ENCODE measurements at regions not wholly inside any gene's neighbourhood (a gene's known extent, or its start where the extent isn't known, plus 50 kb on each side); places are given as distances from the start of the nearest gene placed in this dataset.

DNA sequence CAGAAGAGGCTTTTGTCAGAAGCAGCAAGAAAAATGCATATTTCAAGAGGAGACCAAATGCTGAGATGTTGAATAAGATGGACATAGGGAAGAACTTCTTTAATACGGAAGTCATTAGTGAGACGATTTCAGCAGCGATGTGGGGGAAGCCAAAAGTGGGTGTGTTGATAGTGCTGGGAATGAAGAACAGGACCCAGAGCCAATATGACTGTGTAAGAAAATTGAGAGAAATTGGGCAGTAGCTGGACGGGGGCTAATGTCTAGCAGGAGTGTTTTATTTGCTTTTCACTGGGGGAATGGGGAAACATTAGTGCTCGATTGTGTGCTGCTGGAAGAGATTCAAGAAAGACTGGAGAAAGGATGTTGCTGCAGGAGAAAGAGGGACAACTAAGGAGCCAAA, 788.7 kb upstream of the KLHL29 start:
- TF ChIP-seq, protein P1, sequence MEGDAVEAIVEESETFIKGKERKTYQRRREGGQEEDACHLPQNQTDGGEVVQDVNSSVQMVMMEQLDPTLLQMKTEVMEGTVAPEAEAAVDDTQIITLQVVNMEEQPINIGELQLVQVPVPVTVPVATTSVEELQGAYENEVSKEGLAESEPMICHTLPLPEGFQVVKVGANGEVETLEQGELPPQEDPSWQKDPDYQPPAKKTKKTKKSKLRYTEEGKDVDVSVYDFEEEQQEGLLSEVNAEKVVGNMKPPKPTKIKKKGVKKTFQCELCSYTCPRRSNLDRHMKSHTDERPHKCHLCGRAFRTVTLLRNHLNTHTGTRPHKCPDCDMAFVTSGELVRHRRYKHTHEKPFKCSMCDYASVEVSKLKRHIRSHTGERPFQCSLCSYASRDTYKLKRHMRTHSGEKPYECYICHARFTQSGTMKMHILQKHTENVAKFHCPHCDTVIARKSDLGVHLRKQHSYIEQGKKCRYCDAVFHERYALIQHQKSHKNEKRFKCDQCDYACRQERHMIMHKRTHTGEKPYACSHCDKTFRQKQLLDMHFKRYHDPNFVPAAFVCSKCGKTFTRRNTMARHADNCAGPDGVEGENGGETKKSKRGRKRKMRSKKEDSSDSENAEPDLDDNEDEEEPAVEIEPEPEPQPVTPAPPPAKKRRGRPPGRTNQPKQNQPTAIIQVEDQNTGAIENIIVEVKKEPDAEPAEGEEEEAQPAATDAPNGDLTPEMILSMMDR (IDR thresholded peaks at IDR 0.05; ENCODE audit: low read depth, low read length), result no peak
- DNase-seq (ENCODE audit: extremely low read depth, low read depth), result no peak

DNA sequence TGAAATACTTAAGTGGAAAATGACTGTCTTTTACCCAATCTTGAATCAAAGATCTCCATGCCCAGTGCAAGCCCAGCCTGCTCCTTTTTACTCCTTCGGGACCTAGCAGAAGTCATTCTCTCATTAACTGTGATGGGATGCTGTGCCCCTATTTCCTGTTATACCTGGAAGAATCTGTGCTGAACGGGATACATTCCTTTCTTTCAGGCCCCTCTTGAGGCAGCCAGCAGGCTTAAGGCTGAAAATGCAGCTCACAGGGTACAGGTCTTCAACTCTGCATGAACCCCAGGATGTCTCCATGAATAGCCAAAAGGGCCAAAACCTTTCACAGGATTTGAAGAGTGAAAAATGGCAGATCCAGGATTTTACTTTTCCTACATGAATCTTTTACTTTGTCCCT, 784.8 kb upstream of the KLHL29 start:
- TF ChIP-seq, protein P1 (IDR thresholded peaks at IDR 0.05; ENCODE audit: low read depth, low read length), result no peak
- no peak for DNase-seq (ENCODE audit: extremely low read depth, low read depth)

DNA sequence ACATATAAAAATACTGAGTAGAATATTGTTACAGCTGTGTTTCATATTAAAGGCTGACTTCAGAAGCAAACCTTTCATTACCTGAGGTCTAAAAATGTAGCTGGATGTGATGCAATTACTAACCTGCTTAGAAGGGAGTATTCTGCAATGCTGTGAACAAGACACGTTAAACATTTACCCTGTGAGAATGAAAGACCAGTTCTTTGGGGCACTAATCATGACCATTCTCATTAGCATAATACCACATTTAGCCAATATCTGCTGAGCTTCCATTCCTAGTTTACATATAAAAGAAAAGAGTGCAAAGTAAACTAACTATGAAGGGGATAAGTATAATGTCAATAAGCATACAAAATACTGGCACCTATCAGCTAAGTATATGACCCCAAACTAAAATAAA, 784.0 kb upstream of the KLHL29 start:
- DNase-seq (ENCODE audit: extremely low read depth, low read depth), result no peak
- TF ChIP-seq, protein P1 (IDR thresholded peaks at IDR 0.05; ENCODE audit: low read depth, low read length), result no peak

DNA sequence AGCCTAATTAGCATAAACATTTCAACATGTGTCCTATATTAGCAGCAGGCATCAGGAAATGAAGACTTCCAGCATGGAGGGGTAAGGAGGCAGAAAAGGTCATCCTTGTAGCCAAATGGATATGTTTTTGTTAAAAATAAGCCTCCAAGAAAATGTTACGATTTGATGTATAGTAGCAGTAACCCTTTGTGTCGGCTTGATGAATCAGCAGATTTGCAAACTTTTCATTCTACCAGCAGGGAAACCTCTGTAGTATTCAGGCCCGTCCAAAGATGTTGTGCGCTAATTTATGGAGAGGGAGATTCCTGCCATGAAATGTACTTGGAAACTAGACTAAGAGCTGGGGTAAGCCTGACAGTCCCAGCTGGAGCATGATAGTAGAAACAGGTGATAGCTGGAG, 780.8 kb upstream of the KLHL29 start:
- no peak for DNase-seq (ENCODE audit: extremely low read depth, low read depth)
- TF ChIP-seq, protein P1 (IDR thresholded peaks at IDR 0.05; ENCODE audit: low read depth, low read length), result no peak

DNA sequence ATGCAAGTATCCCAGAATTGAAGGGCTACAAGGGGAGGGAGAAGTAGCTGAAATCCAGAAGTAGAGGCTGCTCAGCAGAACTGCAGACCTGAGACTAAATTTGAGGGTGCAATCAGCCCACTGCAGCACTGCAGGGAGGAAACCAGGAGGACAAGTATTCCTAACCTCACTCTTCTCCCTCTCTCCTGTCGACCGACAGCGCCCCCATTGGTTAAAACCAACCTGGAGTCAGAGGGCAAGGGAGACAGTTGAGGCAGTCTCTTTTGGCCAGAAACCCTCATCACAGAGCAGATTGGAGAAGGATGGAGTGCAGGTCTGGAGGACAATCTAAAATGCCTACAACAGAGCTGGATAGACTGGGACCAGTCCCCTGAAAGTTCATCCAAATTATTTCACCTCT, 768.9 kb upstream of the KLHL29 start:
- no peak for DNase-seq (ENCODE audit: extremely low read depth, low read depth)
- TF ChIP-seq, protein P1 (IDR thresholded peaks at IDR 0.05; ENCODE audit: low read depth, low read length), result no peak

DNA sequence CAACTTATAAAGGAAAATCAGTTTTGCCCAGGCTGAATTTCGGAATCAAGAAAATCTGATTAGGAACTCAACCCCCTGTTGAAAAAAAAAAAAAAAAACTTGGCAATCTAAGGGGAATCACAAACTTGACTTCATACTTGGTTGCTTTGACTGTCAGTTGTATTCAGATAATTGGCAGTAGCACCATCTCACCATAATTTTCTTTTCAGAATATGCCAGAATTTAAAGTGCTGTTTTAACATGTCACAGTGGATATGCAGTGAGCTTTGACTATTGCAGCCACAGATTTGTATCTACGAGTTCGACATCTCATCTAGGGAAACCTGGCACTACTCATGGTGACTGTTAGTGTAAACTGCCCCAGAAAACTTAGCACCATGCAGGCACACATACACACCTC, 761.4 kb upstream of the KLHL29 start:
- DNase-seq (ENCODE audit: extremely low read depth, low read depth), result no peak
- TF ChIP-seq, protein P1 (IDR thresholded peaks at IDR 0.05; ENCODE audit: low read depth, low read length), result no peak

DNA sequence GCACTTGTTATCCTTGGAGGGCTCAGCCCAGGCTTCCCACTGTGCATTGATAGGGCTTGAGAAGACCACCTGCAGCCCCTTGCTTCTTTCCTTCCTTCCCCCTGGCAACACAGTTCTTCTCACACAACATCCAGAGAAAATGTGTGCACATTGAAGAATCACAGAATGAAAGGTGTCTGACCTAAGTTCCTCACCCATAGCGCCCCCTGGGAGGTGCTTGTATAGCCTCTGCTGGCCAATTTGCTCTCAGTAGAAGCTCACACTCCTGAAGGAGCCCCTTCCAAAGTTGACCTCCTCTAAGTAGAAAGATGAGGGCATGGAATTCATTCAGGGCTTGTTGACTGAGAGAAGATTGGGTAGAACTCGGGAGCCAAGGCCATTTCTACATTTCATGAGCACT, 758.4 kb upstream of the KLHL29 start:
- no peak for DNase-seq (ENCODE audit: extremely low read depth, low read depth)
- TF ChIP-seq, protein P1 (IDR thresholded peaks at IDR 0.05; ENCODE audit: low read depth, low read length), result no peak
